ENCODE measurements at regions not wholly inside any gene's neighbourhood (a gene's known extent, or its start where the extent isn't known, plus 50 kb on each side); places are given as distances from the start of the nearest gene placed in this dataset.

GRCh38 chr4:120266602-120267001 lies 200.0 kb upstream of the MAD2L1 start:
- TF ChIP-seq CTCF (IDR thresholded peaks at IDR 0.05): no peak
- TF ChIP-seq SIN3A (IDR thresholded peaks at IDR 0.05; ENCODE audit: borderline replicate concordance, insufficient read depth, low read depth, low read length): no peak
- TF ChIP-seq REST (IDR thresholded peaks at IDR 0.05; ENCODE audit: insufficient read depth in 1 of 2, low read depth in 2 of 2, low read length in 1 of 2): no peak
- TF ChIP-seq TCF7L2 (IDR thresholded peaks at IDR 0.05; ENCODE audit: low read depth, low read length): no peak
- no peak for TF ChIP-seq POLR2AphosphoS5 (IDR thresholded peaks at IDR 0.05; ENCODE audit: low read depth, low read length)
- ATAC-seq (no peak), DNase-seq (ENCODE audit: low read depth, low spot score) (no peak)
- in situ Hi-C loops (cut with HindIII; ENCODE audit: low pct_unique_long_range_greater_than_20kb, low sequenced_read_pairs): no loop called here
- CTCF ChIA-PET: no interaction called here
- H3K9me3 ChIP-seq (ENCODE audit: control insufficient read depth, insufficient read depth, low read depth, low read length): no peaks in the 10 kb centered on the region
- intact Hi-C loops (cut with micrococcal nuclease; ENCODE audit: unreplicated experiment): no loop called here
- no peak overlapping the region for H3K27ac ChIP-seq (ENCODE audit: low read length)
- no TSS peak for BruUV-seq (replicated peaks)
- no peaks in the 10 kb centered on the region for H3K36me3 ChIP-seq (ENCODE audit: control insufficient read depth, insufficient read depth, low read length)
- no peaks in the 10 kb centered on the region for H3K27me3 ChIP-seq (ENCODE audit: control insufficient read depth, insufficient read depth, low read length)
- H3K4me1 ChIP-seq (ENCODE audit: control insufficient read depth, insufficient read depth, low read length): no peaks in the 10 kb centered on the region
- no peak overlapping the region for H3K4me3 ChIP-seq (ENCODE audit: low read depth in 2 of 2, low read length in 2 of 2)
- POLR2A ChIA-PET: no interaction called here

GRCh38 chr4:120263618-120264017 lies 197.0 kb upstream of the MAD2L1 start:
- in situ Hi-C loops (cut with HindIII; ENCODE audit: low pct_unique_long_range_greater_than_20kb, low sequenced_read_pairs) (no loop called here), intact Hi-C loops (cut with micrococcal nuclease; ENCODE audit: unreplicated experiment) (no loop called here)
- BruUV-seq (replicated peaks): no TSS peak
- Histone ChIP-seq H3K27ac (ENCODE audit: low read length) (no peak overlapping the region), H3K4me1 (ENCODE audit: control insufficient read depth, insufficient read depth, low read length) (no peaks in the 10 kb centered on the region), H3K27me3 (ENCODE audit: control insufficient read depth, insufficient read depth, low read length) (no peaks in the 10 kb centered on the region), H3K9me3 (ENCODE audit: control insufficient read depth, insufficient read depth, low read depth, low read length) (no peaks in the 10 kb centered on the region), H3K36me3 (ENCODE audit: control insufficient read depth, insufficient read depth, low read length) (no peaks in the 10 kb centered on the region), H3K4me3 (ENCODE audit: low read depth in 2 of 2, low read length in 2 of 2) (no peak overlapping the region)
- TF ChIP-seq TCF7L2 (IDR thresholded peaks at IDR 0.05; ENCODE audit: low read depth, low read length) (no peak), SIN3A (IDR thresholded peaks at IDR 0.05; ENCODE audit: borderline replicate concordance, insufficient read depth, low read depth, low read length) (no peak), POLR2AphosphoS5 (IDR thresholded peaks at IDR 0.05; ENCODE audit: low read depth, low read length) (no peak), REST (IDR thresholded peaks at IDR 0.05; ENCODE audit: insufficient read depth in 1 of 2, low read depth in 2 of 2, low read length in 1 of 2) (no peak), CTCF (IDR thresholded peaks at IDR 0.05) (no peak)
- ChIA-PET CTCF (no interaction called here), POLR2A (no interaction called here)
- ATAC-seq (no peak), DNase-seq (ENCODE audit: low read depth, low spot score) (no peak)

Measured in Panc1 (cell line).